HUDEP-2 (cell line): ENCODE measurements at regions not wholly inside any gene's neighbourhood (a gene's known extent, or its start where the extent isn't known, plus 50 kb on each side); places are given as distances from the start of the nearest gene placed in this dataset.
"Not testable (repeated sequence)": the region's sequence is repeated elsewhere in the genome, so short reads cannot be mapped to it uniquely, and the experiment has no call there.

Experiments used
- DNase-seq, 76 experiments: peaks; one replicate each; lab custom pipeline; 2025; ENCODE audit not compliant: unreplicated experiment in 76 of 76; lab: John Stamatoyannopoulos, UW

- DNase-seq = no peak
Measured at GRCh38 chr17:14454746-14455145, 153.9 kb downstream of the HS3ST3B1 start.

DNA sequence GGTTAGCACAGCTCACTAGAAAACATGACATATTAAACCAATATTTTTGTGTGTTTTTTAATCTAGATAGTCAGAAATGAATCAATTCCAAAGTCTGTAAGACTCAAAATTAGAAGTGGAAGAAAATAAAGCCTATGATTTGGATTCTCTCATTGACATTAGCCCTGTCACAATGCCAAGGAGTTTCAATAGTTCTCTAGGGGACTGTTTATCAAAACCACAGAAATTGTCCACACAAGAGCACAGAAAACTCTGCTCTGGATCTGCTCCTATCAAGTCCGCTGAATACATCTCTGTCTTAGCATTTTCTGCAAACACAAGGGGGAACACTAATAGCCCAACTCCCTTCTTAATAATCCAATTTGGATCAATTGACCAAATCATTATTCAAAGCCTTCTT, 152.0 kb downstream of the HS3ST3B1 start:
- DNase-seq = no peak

GRCh38 chr17:14451729-14452191, 150.9 kb downstream of the HS3ST3B1 start:
- DNase-seq = no peak

- DNase-seq = no peak
Measured at GRCh38 chr17:14448818-14449217, 147.9 kb downstream of the HS3ST3B1 start.

GRCh38 chr17:14446825-14447224, 145.9 kb downstream of the HS3ST3B1 start:
- DNase-seq = no peak

DNA sequence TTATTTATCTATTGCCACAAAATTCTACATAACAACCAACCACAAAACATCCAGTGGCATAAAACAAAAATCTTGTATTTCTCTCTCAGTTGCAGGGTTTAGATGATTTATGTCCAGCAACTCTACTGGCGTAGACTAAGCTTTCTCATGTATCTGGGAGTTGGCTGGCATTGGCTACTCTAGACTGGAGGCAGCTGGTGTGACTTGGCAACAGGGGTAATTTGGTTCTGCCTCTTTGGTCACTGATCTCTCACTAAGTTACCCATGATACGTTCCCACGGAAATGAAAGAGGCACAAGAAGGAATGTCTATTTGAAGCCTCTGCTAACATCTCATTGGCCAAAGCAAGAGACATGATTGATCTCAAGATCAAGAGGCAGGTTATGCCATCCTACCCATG, 144.0 kb downstream of the HS3ST3B1 start:
- DNase-seq = no peak

GRCh38 chr17:14442798-14443528, 142.1 kb downstream of the HS3ST3B1 start:
- DNase-seq = no peak

DNA sequence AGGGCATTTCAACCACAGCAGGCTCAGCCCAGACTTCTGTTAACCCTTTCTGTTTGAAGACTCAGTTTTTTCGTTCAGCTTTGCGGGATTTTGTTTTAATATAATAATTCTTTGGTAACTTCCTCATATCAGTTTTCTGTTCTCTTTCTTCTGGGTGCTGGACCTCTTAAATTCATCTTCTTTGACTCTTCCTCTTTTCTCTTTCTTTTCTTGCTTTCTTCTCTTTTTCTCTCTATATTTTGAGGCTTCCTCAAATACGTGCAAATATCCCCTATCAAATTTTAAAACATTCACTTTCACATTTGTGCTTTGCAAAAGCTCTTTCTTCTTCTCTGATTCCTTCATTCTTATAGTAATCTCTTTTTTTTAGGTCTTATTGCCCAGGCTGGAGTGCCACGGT, 136.3 kb downstream of the HS3ST3B1 start:
- no peak for DNase-seq

DNA sequence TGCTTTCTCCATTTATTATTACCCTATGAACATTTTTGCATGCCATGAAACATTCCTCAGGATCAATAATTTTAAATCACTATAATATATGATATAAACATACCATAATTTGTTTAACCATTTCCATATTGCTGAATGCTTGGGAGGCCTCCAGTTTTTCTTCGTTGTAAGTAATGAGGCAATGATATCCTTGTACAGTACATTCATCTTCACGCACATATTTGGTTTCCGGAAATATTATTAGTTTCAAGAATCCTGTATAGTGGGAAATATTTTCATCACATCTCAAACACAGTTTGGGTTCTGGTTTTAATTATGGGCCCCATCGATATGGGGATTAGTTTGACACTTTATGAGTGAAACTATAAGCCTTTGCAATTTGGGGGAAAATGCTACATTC, 135.4 kb downstream of the HS3ST3B1 start:
- DNase-seq = no peak

DNA sequence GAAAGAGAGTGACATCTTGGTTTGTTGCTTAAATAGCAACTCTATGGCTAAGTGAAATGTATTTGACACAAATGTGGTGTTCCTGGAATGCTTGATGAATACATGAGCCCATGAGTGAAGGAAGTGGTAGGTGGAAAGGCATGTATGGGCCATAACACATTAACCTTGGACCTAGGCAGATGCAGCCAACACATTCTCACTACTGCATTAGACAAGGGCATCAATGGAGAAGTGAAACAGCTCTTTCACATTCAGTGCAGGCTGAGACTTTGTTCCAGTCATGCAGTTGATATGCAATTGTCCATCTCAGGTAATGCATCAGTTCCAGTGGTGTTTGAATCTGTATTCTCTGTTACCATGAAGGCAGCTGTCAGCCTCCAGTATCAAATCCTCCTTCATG, 133.6 kb downstream of the HS3ST3B1 start:
- no peak for DNase-seq

DNA sequence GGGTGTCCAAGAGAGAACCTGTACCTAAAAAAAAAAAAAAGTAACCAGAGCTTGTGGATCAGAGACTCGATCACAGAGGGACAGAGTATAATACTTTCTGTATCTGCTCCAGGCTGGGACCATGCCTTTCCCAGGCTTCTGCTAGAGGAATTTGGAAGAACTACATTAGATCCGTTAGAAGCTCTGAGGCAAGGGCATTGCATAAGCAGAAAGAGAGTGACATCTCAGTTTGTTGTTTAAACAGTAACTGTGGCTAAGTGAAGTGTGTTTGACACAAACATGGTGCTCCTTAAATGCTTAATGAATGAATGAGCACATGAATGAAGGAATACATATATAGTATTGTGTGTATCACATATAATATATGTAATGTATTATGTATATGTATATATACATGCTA, 131.2 kb downstream of the HS3ST3B1 start:
- no peak for DNase-seq

GRCh38 chr17:14429084-14429483, 128.2 kb downstream of the HS3ST3B1 start:
- DNase-seq = no peak

GRCh38 chr17:14428648-14429029, 127.8 kb downstream of the HS3ST3B1 start:
- no peak for DNase-seq

DNA sequence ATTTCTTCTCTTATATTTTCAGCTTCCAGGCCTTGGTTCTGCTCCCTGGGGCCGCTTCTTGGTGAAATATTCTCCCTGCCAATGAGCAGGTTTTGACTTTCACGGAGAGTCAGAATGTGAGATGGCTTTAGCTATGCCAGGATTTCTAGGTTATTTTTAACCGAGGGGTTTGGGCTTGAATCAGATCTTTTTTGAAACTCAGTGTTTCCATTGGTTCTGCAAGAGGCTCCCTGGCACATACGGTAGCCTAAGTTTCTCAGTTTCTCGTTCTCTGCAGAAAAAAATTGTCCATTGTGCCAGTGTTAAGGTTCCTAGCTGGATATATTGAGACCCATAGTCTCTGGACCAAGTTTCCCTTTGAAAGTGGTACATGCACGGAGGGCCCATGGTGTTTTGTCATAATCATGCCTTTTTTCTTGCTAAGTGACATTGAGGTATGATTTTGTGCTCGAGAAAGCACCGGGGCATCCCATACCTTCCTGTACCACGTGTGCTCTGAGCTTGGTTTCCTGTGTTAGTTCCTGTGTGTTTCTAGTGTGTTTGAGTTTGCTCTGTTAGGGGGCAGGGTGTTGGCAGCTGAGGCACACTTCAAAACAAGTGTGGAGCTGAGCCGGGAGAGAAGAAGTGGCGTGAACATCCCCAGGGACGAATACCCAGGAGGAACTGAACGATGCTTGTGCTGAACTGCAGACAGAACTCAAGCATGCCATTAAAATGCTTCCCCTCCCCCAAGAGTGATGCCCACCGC, 127.2 kb downstream of the HS3ST3B1 start:
- no peak for DNase-seq

GRCh38 chr17:14423156-14423555, 122.3 kb downstream of the HS3ST3B1 start:
- DNase-seq = not testable (repeated sequence)

DNA sequence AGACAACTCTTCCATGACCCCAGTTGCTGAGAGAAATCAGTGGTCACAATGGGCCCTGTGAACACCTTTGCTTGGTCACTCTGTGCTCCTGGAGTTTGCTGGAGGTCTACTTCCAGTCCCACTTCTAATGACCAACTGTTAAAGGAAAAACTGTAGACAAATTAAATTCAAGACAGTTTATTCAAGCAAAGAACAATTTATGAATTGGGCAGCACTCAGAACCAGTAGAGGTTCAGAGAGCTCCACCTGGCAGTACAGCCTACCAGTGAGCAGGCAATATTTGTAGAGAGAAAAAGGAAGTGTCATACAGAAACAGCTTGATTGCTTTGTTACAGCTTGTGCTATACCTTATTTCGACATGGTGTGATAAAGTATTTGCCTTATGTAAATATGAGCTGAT, 116.5 kb downstream of the HS3ST3B1 start:
- no peak for DNase-seq

- no peak for DNase-seq
Measured at GRCh38 chr17:14409292-14409691, 108.4 kb downstream of the HS3ST3B1 start.

- no peak for DNase-seq
Measured at GRCh38 chr17:14407541-14407940, 106.7 kb downstream of the HS3ST3B1 start.

DNA sequence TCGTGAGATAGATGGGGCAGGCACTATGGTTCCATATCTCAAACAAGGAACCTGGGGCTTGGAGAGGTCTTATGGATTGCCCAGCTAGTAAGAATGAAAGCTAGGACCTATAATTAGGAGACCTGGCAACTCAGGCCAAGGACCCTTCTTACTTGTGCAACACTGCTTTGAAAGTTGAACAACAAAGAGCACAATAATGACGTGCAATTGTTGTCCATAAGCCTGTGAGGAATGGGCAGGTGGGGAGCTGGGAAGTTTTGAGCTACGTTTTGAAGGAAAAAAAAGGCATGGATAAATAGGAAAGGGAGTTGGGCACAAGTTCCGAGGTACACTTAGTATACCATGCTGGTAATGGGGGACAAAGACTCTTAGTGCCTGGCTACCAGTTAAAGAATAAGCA, 104.3 kb downstream of the HS3ST3B1 start:
- no peak for DNase-seq
